HCT116 (cell line): ENCODE measurements at regions not wholly inside any gene's neighbourhood (a gene's known extent, or its start where the extent isn't known, plus 50 kb on each side); places are given as distances from the start of the nearest gene placed in this dataset.

ENCODE experiments used
- ATAC-seq: fragments of 200-7000 bp; cut with Tn5 transposase; 2 replicates; pipeline ENCODE4 v1.9.1; 2020; ENCODE audit warnings: mild to moderate bottlenecking, moderate library complexity
- BruUV-seq: library from RNA; stranded (reverse); fragments of 400-500 nt; replicated peaks from 2 replicates; lab custom pipeline; 2021; lab: Mats Ljungman, UMichigan
- CTCF ChIA-PET: fragments of 300-600 bp; sonication (Branson Sonifier 250); formaldehyde crosslinking; loops from one replicate; lab custom pipeline; 2021; ENCODE audit warnings: antibody characterized with exemption; lab: Charles Lee
- POLR2A ChIA-PET: fragments of 300-600, 350-600 bp; sonication (Branson Sonifier 250); formaldehyde crosslinking; loops from one replicate; lab custom pipeline; 2021; ENCODE audit warnings: antibody characterized with exemption; lab: Charles Lee
- RAD21 ChIA-PET, 2 experiments: fragments of 300-600 bp; sonication (Branson Sonifier 250); formaldehyde crosslinking; loops; one replicate each; lab custom pipeline; 2023; ENCODE audit warnings: low total read pairs in 2 of 2; ENCODE audit not compliant: uncharacterized antibody in 2 of 2, unreplicated experiment in 2 of 2, low non-redundant PET in 1 of 2; lab: Charles Lee
- DNase-seq: peaks from one replicate; pipeline ENCODE4 v3.0.0-alpha.2; 2010; ENCODE audit warnings: low read depth, low spot score
- H2AFZ ChIP-seq: fragments of 200-600 bp; shearing (Covaris generic), sonication (generic); 2 replicates; pipeline ENCODE4 v1.6.1; 2017; ENCODE audit warnings: low read depth, mixed run types, mixed read lengths, antibody characterized with exemption, low read length; ENCODE audit not compliant: poor library complexity, severe bottlenecking
- H3K27ac ChIP-seq: 2 replicates; pipeline ENCODE4 v1.5.1; 2012; ENCODE audit warnings: low read depth, low read length
- H3K27me3 ChIP-seq: fragments of 200-600 bp; sonication (generic); 2 replicates; pipeline ENCODE4 v1.6.1; 2016; ENCODE audit warnings: mixed run types, low read length, mixed read lengths; ENCODE audit not compliant: insufficient read depth
- H3K36me3 ChIP-seq, 2 experiments: fragments of 200-500 bp in 1 of 2; fragments of 200-600 bp in 1 of 2; sonication (Bioruptor generic) in 1 of 2; sonication (generic) in 1 of 2; 2 replicates each; pipeline versions ENCODE4 v1.5.1 to v1.6.1; 2014 to 2016; ENCODE audit warnings: low read length in 2 of 2, inconsistent platforms in 1 of 2, mixed read lengths in 1 of 2, mixed run types in 1 of 2; ENCODE audit not compliant: insufficient read depth in 2 of 2, control insufficient read depth in 1 of 2
- H3K4me1 ChIP-seq, 2 experiments: fragments of 200-600 bp in 1 of 2; sonication (generic) in 1 of 2; 2 replicates each; pipeline versions ENCODE4 v1.5.1 to v1.6.1; 2012 to 2017; ENCODE audit warnings: low read length in 2 of 2, inconsistent platforms in 1 of 2, mild to moderate bottlenecking in 1 of 2, mixed read lengths in 1 of 2, mixed run types in 1 of 2, moderate library complexity in 1 of 2; ENCODE audit not compliant: insufficient read depth in 2 of 2, control insufficient read depth in 1 of 2
- H3K4me2 ChIP-seq: fragments of 200-600 bp; sonication (generic); 2 replicates; pipeline ENCODE4 v1.6.1; 2017; ENCODE audit warnings: mixed run types, low read length, mixed read lengths
- H3K4me3 ChIP-seq, 2 experiments: fragments of 200-600 bp in 1 of 2; sonication (generic) in 1 of 2; replicated peaks in 1 of 2; 2 replicates each; pipeline ENCODE4 v1.5.1; 2011 to 2016; ENCODE audit warnings: low read length in 2 of 2, control low read depth in 1 of 2, low read depth in 1 of 2, mild to moderate bottlenecking in 1 of 2, mixed read lengths in 1 of 2, mixed run types in 1 of 2
- H3K79me2 ChIP-seq: fragments of 200-600 bp; sonication (generic); 2 replicates; pipeline ENCODE4 v1.6.1; 2017; ENCODE audit warnings: mild to moderate bottlenecking, mixed run types, low read length, moderate library complexity, mixed read lengths; ENCODE audit not compliant: insufficient read depth
- H3K9ac ChIP-seq: fragments of 200-600 bp; sonication (generic); 2 replicates; pipeline ENCODE4 v1.6.1; 2016; ENCODE audit warnings: low read length, mixed read lengths
- H3K9me2 ChIP-seq: fragments of 200-600 bp; sonication (generic), shearing (Covaris generic); 2 replicates; pipeline ENCODE4 v1.6.1; 2017; ENCODE audit warnings: mixed run types, mild to moderate bottlenecking, moderate library complexity; ENCODE audit not compliant: insufficient read depth
- H3K9me3 ChIP-seq, 2 experiments: fragments of 200-500 bp in 1 of 2; fragments of 200-600 bp in 1 of 2; sonication (Bioruptor generic) in 1 of 2; sonication (generic) in 1 of 2; 2 replicates each; pipeline ENCODE4 v1.6.1; 2014 to 2017; ENCODE audit warnings: low read length in 2 of 2, mixed read lengths in 2 of 2, inconsistent platforms in 1 of 2, low read depth in 1 of 2, mild to moderate bottlenecking in 1 of 2, mixed run types in 1 of 2, moderate library complexity in 1 of 2; ENCODE audit not compliant: control insufficient read depth in 1 of 2, insufficient read depth in 1 of 2
- H4K20me1 ChIP-seq: fragments of 200-600 bp; sonication (generic), shearing (Covaris generic); 2 replicates; pipeline ENCODE4 v1.6.1; 2017; ENCODE audit warnings: mixed run types, mild to moderate bottlenecking, moderate library complexity; ENCODE audit not compliant: insufficient read depth
- CTCF ChIP-seq, 3 experiments: fragments of 200-600 bp in 1 of 3; sonication (generic) in 1 of 3; IDR thresholded peaks in 2 of 3; conservative IDR thresholded peaks in 1 of 3; 2 replicates each; pipeline ENCODE4 v1.5.1; 2012 to 2017; ENCODE audit warnings: low read depth in 2 of 3, low read length in 2 of 3, antibody characterized with exemption in 1 of 3, borderline replicate concordance in 1 of 3, control low read depth in 1 of 3, mild to moderate bottlenecking in 1 of 3, mixed read lengths in 1 of 3, mixed run types in 1 of 3, moderate library complexity in 1 of 3; ENCODE audit not compliant: insufficient read depth in 1 of 3
- EGR1 ChIP-seq: IDR thresholded peaks from 2 replicates; pipeline ENCODE4 v1.6.1; 2012; ENCODE audit warnings: low read depth
- ELF1 ChIP-seq: IDR thresholded peaks from 2 replicates; pipeline ENCODE4 v1.6.1; 2012; ENCODE audit warnings: low read depth, borderline replicate concordance
- EZH2phosphoT487 ChIP-seq: fragments of 200-600 bp; IDR thresholded peaks from 2 replicates; pipeline ENCODE4 v1.6.1; 2018; ENCODE audit warnings: antibody characterized with exemption, borderline replicate concordance
- FOSL1 ChIP-seq: IDR thresholded peaks from 2 replicates; pipeline ENCODE4 v1.6.1; 2012; ENCODE audit warnings: low read depth
- SIN3A ChIP-seq: IDR thresholded peaks from 2 replicates; pipeline ENCODE4 v1.6.1; 2012; ENCODE audit warnings: low read depth
- ZBTB33 ChIP-seq: IDR thresholded peaks from 2 replicates; pipeline ENCODE4 v1.6.1; 2011; ENCODE audit warnings: mild to moderate bottlenecking, low read length, moderate library complexity; ENCODE audit not compliant: insufficient replicate concordance; ENCODE audit errors: extremely low read depth
- intact Hi-C: fragments of 100-400 bp; cut with micrococcal nuclease; formaldehyde crosslinking; loops from 2 replicates; pipeline ENCODE4 v1.10.0; 2022

- POLR2A ChIA-PET = no interaction called here
- Histone ChIP-seq H4K20me1 (no peaks in the 10 kb centered on the region), H3K4me2 (no peak overlapping the region), H3K9me2 (no peaks in the 10 kb centered on the region), H3K27ac (no peak overlapping the region), H3K27me3 (no peaks in the 10 kb centered on the region), H3K9me3 (peaks cover 4 to 13% of the 10 kb centered on the region in 2 experiments; a peak in 2 of 4 replicates), H3K9ac (no peak overlapping the region), H2AFZ (no peak overlapping the region), H3K4me1 (no peaks in the 10 kb centered on the region), H3K79me2 (no peaks in the 10 kb centered on the region), H3K4me3 (no peak overlapping the region), H3K36me3 (no peaks in the 10 kb centered on the region)
- DNase-seq (no peak), ATAC-seq (no peak)
- CTCF ChIA-PET = no interaction called here
- TF ChIP-seq EZH2phosphoT487 (no peak), EGR1 (no peak), CTCF (IDR thresholded peaks at IDR 0.05 in 2 of 3, conservative IDR thresholded peaks at IDR 0.05 in 1 of 3; ENCODE audit: borderline replicate concordance in 1 of 3, insufficient read depth in 1 of 3, low read depth in 2 of 3, low read length in 2 of 3) (no peak), ZBTB33 (no peak), FOSL1 (no peak), ELF1 (no peak), SIN3A (no peak)
- intact Hi-C loops = no loop called here
- RAD21 ChIA-PET = no interaction called here
- no TSS peak for BruUV-seq
Observed at GRCh38 chr7:69359003-69359700, 239.1 kb upstream of the AUTS2 start.
